GM23248 (cell line): ENCODE measurements at regions not wholly inside any gene's neighbourhood (a gene's known extent, or its start where the extent isn't known, plus 50 kb on each side); places are given as distances from the start of the nearest gene placed in this dataset.

ENCODE experiments used
- EZH2 ChIP-seq: fragments of 200-600 bp; sonication (generic); IDR thresholded peaks from 2 replicates; pipeline ENCODE4 v1.6.1; 2018; ENCODE audit warnings: antibody characterized with exemption, mild to moderate bottlenecking; ENCODE audit not compliant: insufficient read depth, poor library complexity, severe bottlenecking
- EZH2phosphoT487 ChIP-seq: fragments of 200-600 bp; sonication (generic); IDR thresholded peaks from 2 replicates; pipeline ENCODE4 v1.6.1; 2018; ENCODE audit warnings: antibody characterized with exemption, moderate library complexity, mild to moderate bottlenecking, low read depth; ENCODE audit not compliant: insufficient read depth

GRCh38 chr20:47868744-47869143 lies 83.5 kb upstream of the SULF2 start:
- TF ChIP-seq EZH2 (no peak), EZH2phosphoT487 (no peak)
